ENCODE measurements at regions not wholly inside any gene's neighbourhood (a gene's known extent, or its start where the extent isn't known, plus 50 kb on each side); places are given as distances from the start of the nearest gene placed in this dataset.

GRCh38 chr10:23610626-23611307, 171.9 kb downstream of the OTUD1 start:
- no TSS peak for BruUV-seq (replicated peaks)
- Histone ChIP-seq H3F3A (ENCODE audit: low read length, unreplicated experiment) (no peaks in the 10 kb centered on the region), H2AFZ (ENCODE audit: low read length) (no peak overlapping the region), H3K4me1 (ENCODE audit: insufficient read depth, low read length) (no peaks in the 10 kb centered on the region), H3K9ac (ENCODE audit: low read length) (no peak overlapping the region), H3K27me3 (ENCODE audit: low read length) (peaks cover 13% of the 10 kb centered on the region), H4K20me1 (ENCODE audit: low read length) (no peaks in the 10 kb centered on the region), H3K36me3 (ENCODE audit: low read depth, low read length) (no peaks in the 10 kb centered on the region), H3K4me3 (ENCODE audit: low read length) (no peak overlapping the region), H3K9me2 (replicated peaks; ENCODE audit: low read length) (no peaks in the 10 kb centered on the region), H3K9me3 (ENCODE audit: low read length) (no peaks in the 10 kb centered on the region), H3K79me2 (ENCODE audit: low read length) (no peaks in the 10 kb centered on the region), H3K27ac (ENCODE audit: low read length) (no peak overlapping the region), H3K4me2 (ENCODE audit: low read length) (no peak overlapping the region)
- no peak for DNase-seq
- CTCF ChIA-PET, result no interaction called here
- ATAC-seq, result no peak
- POLR2A ChIA-PET (ENCODE audit: unreplicated experiment), result no interaction called here
- TF ChIP-seq EZH2phosphoT487 (IDR thresholded peaks at IDR 0.05; ENCODE audit: borderline replicate concordance, low read length), result no peak
- no peak for TF ChIP-seq CTCF (conservative IDR thresholded peaks at IDR 0.05; ENCODE audit: low read depth, low read length)
- no peak for TF ChIP-seq EZH2 (IDR thresholded peaks at IDR 0.05; ENCODE audit: low read length, unreplicated experiment)
- intact Hi-C loops (cut with micrococcal nuclease), result no loop called here

GRCh38 chr10:23611308-23612029, 172.6 kb downstream of the OTUD1 start:
- Histone ChIP-seq H3K9ac (ENCODE audit: low read length) (no peak overlapping the region), H3K79me2 (ENCODE audit: low read length) (no peaks in the 10 kb centered on the region), H3K4me1 (ENCODE audit: insufficient read depth, low read length) (no peaks in the 10 kb centered on the region), H4K20me1 (ENCODE audit: low read length) (no peaks in the 10 kb centered on the region), H2AFZ (ENCODE audit: low read length) (no peak overlapping the region), H3F3A (ENCODE audit: low read length, unreplicated experiment) (no peaks in the 10 kb centered on the region), H3K4me2 (ENCODE audit: low read length) (no peak overlapping the region), H3K4me3 (ENCODE audit: low read length) (no peak overlapping the region), H3K9me3 (ENCODE audit: low read length) (no peaks in the 10 kb centered on the region), H3K9me2 (replicated peaks; ENCODE audit: low read length) (no peaks in the 10 kb centered on the region), H3K36me3 (ENCODE audit: low read depth, low read length) (no peaks in the 10 kb centered on the region), H3K27ac (ENCODE audit: low read length) (no peak overlapping the region), H3K27me3 (ENCODE audit: low read length) (peaks cover 13% of the 10 kb centered on the region)
- intact Hi-C loops (cut with micrococcal nuclease), result no loop called here
- POLR2A ChIA-PET (ENCODE audit: unreplicated experiment), result no interaction called here
- DNase-seq (no peak), ATAC-seq (no peak)
- BruUV-seq (replicated peaks), result no TSS peak
- CTCF ChIA-PET, result no interaction called here
- no peak for TF ChIP-seq EZH2phosphoT487 (IDR thresholded peaks at IDR 0.05; ENCODE audit: borderline replicate concordance, low read length)
- TF ChIP-seq EZH2 (IDR thresholded peaks at IDR 0.05; ENCODE audit: low read length, unreplicated experiment), result no peak
- no peak for TF ChIP-seq CTCF (conservative IDR thresholded peaks at IDR 0.05; ENCODE audit: low read depth, low read length)

GRCh38 chr10:23613900-23614299, 175.0 kb downstream of the OTUD1 start:
- ChIA-PET POLR2A (ENCODE audit: unreplicated experiment) (no interaction called here), CTCF (no interaction called here)
- no peaks in the 10 kb centered on the region for H4K20me1 ChIP-seq (ENCODE audit: low read length)
- ATAC-seq (no peak), DNase-seq (no peak)
- intact Hi-C loops (cut with micrococcal nuclease), result no loop called here
- no peak overlapping the region for H2AFZ ChIP-seq (ENCODE audit: low read length)
- no peak overlapping the region for H3K9ac ChIP-seq (ENCODE audit: low read length)
- H3F3A ChIP-seq (ENCODE audit: low read length, unreplicated experiment), result no peaks in the 10 kb centered on the region
- no peaks in the 10 kb centered on the region for H3K4me1 ChIP-seq (ENCODE audit: insufficient read depth, low read length)
- TF ChIP-seq EZH2 (IDR thresholded peaks at IDR 0.05; ENCODE audit: low read length, unreplicated experiment), result no peak
- TF ChIP-seq CTCF (conservative IDR thresholded peaks at IDR 0.05; ENCODE audit: low read depth, low read length), result no peak
- TF ChIP-seq EZH2phosphoT487 (IDR thresholded peaks at IDR 0.05; ENCODE audit: borderline replicate concordance, low read length), result no peak
- no peak overlapping the region for H3K27ac ChIP-seq (ENCODE audit: low read length)
- no TSS peak for BruUV-seq (replicated peaks)
- no peaks in the 10 kb centered on the region for H3K79me2 ChIP-seq (ENCODE audit: low read length)
- no peaks in the 10 kb centered on the region for H3K9me2 ChIP-seq (replicated peaks; ENCODE audit: low read length)
- no peak overlapping the region for H3K4me3 ChIP-seq (ENCODE audit: low read length)
- no peaks in the 10 kb centered on the region for H3K36me3 ChIP-seq (ENCODE audit: low read depth, low read length)
- no peak overlapping the region for H3K4me2 ChIP-seq (ENCODE audit: low read length)
- H3K9me3 ChIP-seq (ENCODE audit: low read length), result no peaks in the 10 kb centered on the region
- 0 out of 2 replicates have a peak, but pooled peaks cover 7% of the 10 kb centered on the region for H3K27me3 ChIP-seq (ENCODE audit: low read length)
